ENCODE measurements at regions not wholly inside any gene's neighbourhood (a gene's known extent, or its start where the extent isn't known, plus 50 kb on each side); places are given as distances from the start of the nearest gene placed in this dataset.

- TF ChIP-seq CTCF (IDR thresholded peaks at IDR 0.05) = no peak
- no peak for TF ChIP-seq POLR2A (IDR thresholded peaks at IDR 0.05)
- intact Hi-C loops (cut with DNase I) = no loop called here
- Histone ChIP-seq H3K4me1 (peaks cover 0 to 24% (median 0%) of the 10 kb centered on the region in 3 donors), H3K4me3 (no peak overlapping the region), H3K27ac (peak overlapping the region in 3 of 4 donors; percentile 20 to 72 (median 21)), H3K27me3 (no peaks in the 10 kb centered on the region), H3K36me3 (no peaks in the 10 kb centered on the region), H3K9me3 (no peaks in the 10 kb centered on the region)
- DNase-seq = no peak
Measured at GRCh38 chr4:123783921-123784320, 387.3 kb downstream of the SPRY1 start.

GRCh38 chr4:123784626-123785025, 388.0 kb downstream of the SPRY1 start:
- DNase-seq = no peak
- no peak overlapping the region for H3K4me3 ChIP-seq
- H3K4me1 ChIP-seq = peaks cover 0 to 24% (median 0%) of the 10 kb centered on the region in 3 donors
- no peaks in the 10 kb centered on the region for H3K27me3 ChIP-seq
- intact Hi-C loops (cut with DNase I) = no loop called here
- TF ChIP-seq POLR2A (IDR thresholded peaks at IDR 0.05) (no peak), CTCF (IDR thresholded peaks at IDR 0.05) (no peak)
- H3K9me3 ChIP-seq = no peaks in the 10 kb centered on the region
- no peaks in the 10 kb centered on the region for H3K36me3 ChIP-seq
- H3K27ac ChIP-seq = peak overlapping the region in 3 of 4 donors; percentile 21 to 72 (median 72)

GRCh38 chr4:123785538-123785937, 388.9 kb downstream of the SPRY1 start:
- intact Hi-C loops (cut with DNase I) = no loop called here
- Histone ChIP-seq H3K9me3 (no peaks in the 10 kb centered on the region), H3K4me3 (peak overlapping the region in 1 of 4 donors; percentile 4), H3K36me3 (no peaks in the 10 kb centered on the region), H3K4me1 (peaks cover 0 to 24% (median 0%) of the 10 kb centered on the region in 3 donors), H3K27me3 (no peaks in the 10 kb centered on the region), H3K27ac (peak overlapping the region in 3 of 4 donors; percentile 32 to 72 (median 72))
- TF ChIP-seq CTCF (IDR thresholded peaks at IDR 0.05) (no peak), POLR2A (IDR thresholded peaks at IDR 0.05) (no peak)
- WGBS, 2 donors = 22 to 33% methylated on average over 3 of the region's 3 CpGs
- no peak for DNase-seq

GRCh38 chr4:123786163-123786915, 389.7 kb downstream of the SPRY1 start:
- no peaks in the 10 kb centered on the region for H3K36me3 ChIP-seq
- H3K27ac ChIP-seq = peak overlapping the region in 3 of 4 donors; percentile 32 to 72 (median 72)

More at GRCh38 chr4:123786163-123786915, 389.7 kb downstream of the SPRY1 start:
- Histone ChIP-seq H3K4me3 (no peak overlapping the region), H3K27me3 (no peaks in the 10 kb centered on the region), H3K4me1 (peaks cover 0 to 24% (median 0%) of the 10 kb centered on the region in 3 donors), H3K9me3 (no peaks in the 10 kb centered on the region)
- TF ChIP-seq POLR2A (IDR thresholded peaks at IDR 0.05) = no peak
- no peak for TF ChIP-seq CTCF (IDR thresholded peaks at IDR 0.05)
- DNase-seq = no peak
- intact Hi-C loops (cut with DNase I) = no loop called here
- WGBS, 2 donors = 56 to 63% methylated on average over 6 of the region's 6 CpGs

Measured in esophagus squamous epithelium (tissue), 5 donors.